WTC11 (cell line): ENCODE measurements at regions not wholly inside any gene's neighbourhood (a gene's known extent, or its start where the extent isn't known, plus 50 kb on each side); places are given as distances from the start of the nearest gene placed in this dataset.
A peak's percentile ranks its signal among the peaks of the same experiment; 100 is the strongest.

Experiments used
- ATAC-seq: fragments of 200-7000 bp; cut with Tn5 transposase; 2 replicates; pipeline ENCODE4 v1.10.0; 2021; ENCODE audit warnings: mild to moderate bottlenecking, moderate library complexity
- CTCF ChIA-PET: fragments of 300-600 bp; sonication (Branson Sonifier 250); formaldehyde crosslinking; loops from one replicate; lab custom pipeline; 2021; ENCODE audit warnings: antibody characterized with exemption; lab: Charles Lee
- POLR2A ChIA-PET: fragments of 350-600 bp; sonication (Branson Sonifier 250); formaldehyde crosslinking; loops from one replicate; lab custom pipeline; 2021; ENCODE audit warnings: antibody characterized with exemption; lab: Charles Lee
- DNase-seq: peaks from one replicate; pipeline ENCODE4 v3.0.0; 2021; ENCODE audit warnings: low spot score
- H3K27ac Mint-ChIP-seq: 2 replicates; pipeline ENCODE4 v1.8.0; 2021; ENCODE audit warnings: mixed read lengths
- H3K27me3 Mint-ChIP-seq: 2 replicates; pipeline ENCODE4 v1.8.0; 2021; ENCODE audit warnings: low read depth, mild to moderate bottlenecking, moderate library complexity, mixed read lengths
- H3K36me3 Mint-ChIP-seq: 2 replicates; pipeline ENCODE4 v1.8.0; 2021; ENCODE audit warnings: mixed read lengths
- H3K4me1 Mint-ChIP-seq: 2 replicates; pipeline ENCODE4 v1.8.0; 2022; ENCODE audit warnings: mixed read lengths
- H3K4me3 Mint-ChIP-seq: 2 replicates; pipeline ENCODE4 v1.8.0; 2021; ENCODE audit warnings: mild to moderate bottlenecking, moderate library complexity, mixed read lengths
- H3K9me3 Mint-ChIP-seq: 2 replicates; pipeline ENCODE4 v1.8.0; 2021; ENCODE audit warnings: mixed read lengths
- ATF2 ChIP-seq: sonication (generic); formaldehyde crosslinking; IDR thresholded peaks from 2 replicates; pipeline ENCODE4 v1.8.1; 2022; ENCODE audit warnings: low read depth, missing genetic modification reagents, borderline replicate concordance
- CREB1 ChIP-seq: sonication (generic); formaldehyde crosslinking; IDR thresholded peaks from 2 replicates; pipeline ENCODE4 v1.8.0; 2023; ENCODE audit warnings: mild to moderate bottlenecking, missing genetic modification reagents
- FOXJ3 ChIP-seq: sonication (generic); formaldehyde crosslinking; IDR thresholded peaks from 2 replicates; pipeline ENCODE4 v1.9.0; 2021; ENCODE audit warnings: missing genetic modification reagents, mild to moderate bottlenecking, borderline replicate concordance
- GABPB1 ChIP-seq: sonication (generic); formaldehyde crosslinking; IDR thresholded peaks from 2 replicates; pipeline ENCODE4 v1.8.1; 2023; ENCODE audit warnings: mild to moderate bottlenecking, missing genetic modification reagents
- HMGA2 ChIP-seq: fragments of 250-450 bp; sonication (Bioruptor Pico); IDR thresholded peaks from 2 replicates; pipeline ENCODE4 v1.4.0; 2021; ENCODE audit warnings: mild to moderate bottlenecking, moderate library complexity
- MYBL2 ChIP-seq: sonication (generic); formaldehyde crosslinking; IDR thresholded peaks from 2 replicates; pipeline ENCODE4 v1.8.1; 2023; ENCODE audit warnings: mild to moderate bottlenecking, moderate library complexity, missing genetic modification reagents
- NFE2L1 ChIP-seq: sonication (generic); formaldehyde crosslinking; IDR thresholded peaks from 2 replicates; pipeline ENCODE4 v1.8.1; 2023; ENCODE audit warnings: missing genetic modification reagents
- PREB ChIP-seq: sonication (generic); formaldehyde crosslinking; IDR thresholded peaks from 2 replicates; pipeline ENCODE4 v1.8.1; 2022; ENCODE audit warnings: mild to moderate bottlenecking, missing genetic modification reagents, moderate library complexity, borderline replicate concordance
- SP1 ChIP-seq: sonication (generic); formaldehyde crosslinking; conservative IDR thresholded peaks from 2 replicates; pipeline ENCODE4 v1.8.1; 2022; ENCODE audit warnings: missing genetic modification reagents
- ZNF219 ChIP-seq: sonication (generic); formaldehyde crosslinking; IDR thresholded peaks from 2 replicates; pipeline ENCODE4 v1.8.0; 2023; ENCODE audit warnings: missing genetic modification reagents, mild to moderate bottlenecking, borderline replicate concordance
- ZNF423 ChIP-seq: fragments of 250-450 bp; sonication (Bioruptor Pico); IDR thresholded peaks from 2 replicates; pipeline ENCODE4 v2.1.2; 2022; ENCODE audit warnings: mild to moderate bottlenecking, moderate library complexity
- ZNF512 ChIP-seq: sonication (generic); formaldehyde crosslinking; IDR thresholded peaks from 2 replicates; pipeline ENCODE4 v1.8.1; 2022; ENCODE audit warnings: missing genetic modification reagents, borderline replicate concordance
- TF ChIP-seq, protein P1 (sequence below): sonication (generic); formaldehyde crosslinking; IDR thresholded peaks from 2 replicates; pipeline ENCODE4 v1.8.1; 2023; ENCODE audit warnings: mild to moderate bottlenecking, missing genetic modification reagents, borderline replicate concordance
- TF ChIP-seq, protein P2 (sequence below): sonication (generic); formaldehyde crosslinking; IDR thresholded peaks from 2 replicates; pipeline ENCODE4 v1.8.0; 2023; ENCODE audit warnings: missing genetic modification reagents

DNA sequence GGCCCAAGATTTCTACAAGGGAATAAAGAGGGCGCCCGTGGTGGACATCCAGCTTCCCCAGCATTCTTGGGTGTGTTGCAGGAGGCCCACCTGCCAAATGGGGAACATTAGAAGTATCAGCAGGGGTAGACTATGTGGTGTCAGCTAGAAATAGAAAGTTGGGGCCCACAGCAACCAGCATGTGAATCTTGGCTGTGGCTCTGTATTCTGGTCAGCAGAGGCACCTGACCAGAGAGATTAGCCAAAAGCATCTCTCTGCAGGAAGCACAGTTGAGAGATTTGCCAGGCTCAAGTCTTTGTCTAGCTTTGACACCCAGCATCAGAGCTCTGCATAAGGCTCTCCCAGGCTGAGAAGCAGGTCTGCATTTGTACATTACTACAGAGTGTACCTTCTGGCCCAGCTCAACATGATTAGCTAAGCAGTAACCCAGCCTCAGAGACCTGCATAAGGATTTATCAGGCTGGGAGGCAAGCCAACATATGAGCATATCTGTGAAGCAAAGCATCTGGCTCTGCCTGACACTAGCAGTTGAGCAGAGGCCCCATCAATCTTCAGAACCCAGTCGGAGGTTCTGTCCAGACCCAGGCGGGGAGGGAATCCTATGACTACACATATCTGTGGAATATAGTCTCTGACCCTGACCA, 79.9 kb downstream of the MS4A13 start (continued):
- no peak for TF ChIP-seq PREB (CRISPR knock-in tag)
- no peak for TF ChIP-seq SP1 (CRISPR knock-in tag)
- TF ChIP-seq, protein P1, sequence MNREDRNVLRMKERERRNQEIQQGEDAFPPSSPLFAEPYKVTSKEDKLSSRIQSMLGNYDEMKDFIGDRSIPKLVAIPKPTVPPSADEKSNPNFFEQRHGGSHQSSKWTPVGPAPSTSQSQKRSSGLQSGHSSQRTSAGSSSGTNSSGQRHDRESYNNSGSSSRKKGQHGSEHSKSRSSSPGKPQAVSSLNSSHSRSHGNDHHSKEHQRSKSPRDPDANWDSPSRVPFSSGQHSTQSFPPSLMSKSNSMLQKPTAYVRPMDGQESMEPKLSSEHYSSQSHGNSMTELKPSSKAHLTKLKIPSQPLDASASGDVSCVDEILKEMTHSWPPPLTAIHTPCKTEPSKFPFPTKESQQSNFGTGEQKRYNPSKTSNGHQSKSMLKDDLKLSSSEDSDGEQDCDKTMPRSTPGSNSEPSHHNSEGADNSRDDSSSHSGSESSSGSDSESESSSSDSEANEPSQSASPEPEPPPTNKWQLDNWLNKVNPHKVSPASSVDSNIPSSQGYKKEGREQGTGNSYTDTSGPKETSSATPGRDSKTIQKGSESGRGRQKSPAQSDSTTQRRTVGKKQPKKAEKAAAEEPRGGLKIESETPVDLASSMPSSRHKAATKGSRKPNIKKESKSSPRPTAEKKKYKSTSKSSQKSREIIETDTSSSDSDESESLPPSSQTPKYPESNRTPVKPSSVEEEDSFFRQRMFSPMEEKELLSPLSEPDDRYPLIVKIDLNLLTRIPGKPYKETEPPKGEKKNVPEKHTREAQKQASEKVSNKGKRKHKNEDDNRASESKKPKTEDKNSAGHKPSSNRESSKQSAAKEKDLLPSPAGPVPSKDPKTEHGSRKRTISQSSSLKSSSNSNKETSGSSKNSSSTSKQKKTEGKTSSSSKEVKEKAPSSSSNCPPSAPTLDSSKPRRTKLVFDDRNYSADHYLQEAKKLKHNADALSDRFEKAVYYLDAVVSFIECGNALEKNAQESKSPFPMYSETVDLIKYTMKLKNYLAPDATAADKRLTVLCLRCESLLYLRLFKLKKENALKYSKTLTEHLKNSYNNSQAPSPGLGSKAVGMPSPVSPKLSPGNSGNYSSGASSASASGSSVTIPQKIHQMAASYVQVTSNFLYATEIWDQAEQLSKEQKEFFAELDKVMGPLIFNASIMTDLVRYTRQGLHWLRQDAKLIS (CRISPR knock-in tag), result no peak
- no peak for TF ChIP-seq ZNF219
- TF ChIP-seq, all 79 proteins: peak for 0

GRCh38 chr11:60607483-60607882, 91.9 kb upstream of the MS4A8 start:
- Mint-ChIP-seq H3K4me3 (no peak overlapping the region), H3K27ac (no peak overlapping the region), H3K4me1 (no peaks in the 10 kb centered on the region), H3K9me3 (no peaks in the 10 kb centered on the region), H3K36me3 (no peaks in the 10 kb centered on the region), H3K27me3 (no peaks in the 10 kb centered on the region)
- POLR2A ChIA-PET, result no interaction called here
- ATAC-seq, result no peak
- DNase-seq, result no peak
- CTCF ChIA-PET, result no interaction called here
- TF ChIP-seq ZNF423 (CRISPR knock-in tag) (no peak), GABPB1 (CRISPR knock-in tag) (no peak)

DNA sequence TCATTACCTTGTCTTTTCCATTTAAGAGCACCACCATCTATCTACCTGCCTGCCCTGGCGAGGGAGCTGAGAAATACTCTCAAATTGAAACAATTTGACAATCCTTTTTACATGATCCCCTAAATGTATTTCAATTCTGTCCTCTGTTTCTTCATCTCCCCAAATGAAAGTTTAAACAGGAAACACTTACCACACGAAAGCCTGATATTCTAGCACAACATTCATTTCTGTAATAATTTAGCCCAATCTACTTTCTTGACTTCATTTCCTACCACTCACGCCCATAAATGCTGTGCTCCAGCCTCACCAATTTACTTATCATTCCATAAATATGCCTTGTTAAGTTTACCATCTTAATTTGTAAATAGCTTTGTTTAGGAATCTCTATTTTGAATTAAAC, 89.8 kb upstream of the MS4A8 start:
- peaks cover 4% of the 10 kb centered on the region for H3K9me3 Mint-ChIP-seq
- ATAC-seq, result no peak
- no peak overlapping the region for H3K4me3 Mint-ChIP-seq
- H3K27me3 Mint-ChIP-seq, result no peaks in the 10 kb centered on the region
- no peaks in the 10 kb centered on the region for H3K4me1 Mint-ChIP-seq
- no peak for DNase-seq
- H3K27ac Mint-ChIP-seq, result no peak overlapping the region
- ChIA-PET CTCF (interaction anchor here (0.7 to 1.8 kb wide), 3 partner anchors 9 to 20 kb away, joined by 3 to 7 read pairs (median 4); no protein-coding TSS in a partner anchor), POLR2A (no interaction called here)
- TF ChIP-seq MYBL2 (no peak), ATF2 (CRISPR knock-in tag) (no peak), NFE2L1 (CRISPR knock-in tag) (no peak), CREB1 (CRISPR knock-in tag) (no peak), ZNF512 (CRISPR knock-in tag) (no peak), FOXJ3 (CRISPR knock-in tag) (no peak)
- no peaks in the 10 kb centered on the region for H3K36me3 Mint-ChIP-seq

DNA sequence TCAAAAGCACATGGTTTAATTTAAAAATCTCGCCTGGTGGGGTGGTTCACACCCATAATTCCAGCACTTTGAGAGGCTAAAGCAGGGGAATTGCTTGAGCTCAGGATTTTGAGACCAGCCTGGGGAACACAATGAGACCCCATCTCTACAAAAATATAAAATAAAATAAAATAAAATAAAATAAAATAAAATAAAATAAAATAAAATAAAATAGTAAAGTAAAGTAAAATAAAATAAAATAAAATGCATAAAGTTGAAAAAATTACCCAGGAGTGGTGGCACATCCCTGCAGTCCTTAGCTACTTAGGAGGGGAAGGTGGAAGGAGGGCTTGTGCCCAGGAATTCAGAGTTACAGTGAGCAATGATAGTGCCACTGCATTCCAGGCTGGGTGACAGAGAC, 88.7 kb upstream of the MS4A8 start:
- peaks cover 4% of the 10 kb centered on the region for H3K9me3 Mint-ChIP-seq
- no peak for DNase-seq
- TF ChIP-seq HMGA2 (CRISPR knock-in tag), result peak; percentile 97
- TF ChIP-seq, protein P2, sequence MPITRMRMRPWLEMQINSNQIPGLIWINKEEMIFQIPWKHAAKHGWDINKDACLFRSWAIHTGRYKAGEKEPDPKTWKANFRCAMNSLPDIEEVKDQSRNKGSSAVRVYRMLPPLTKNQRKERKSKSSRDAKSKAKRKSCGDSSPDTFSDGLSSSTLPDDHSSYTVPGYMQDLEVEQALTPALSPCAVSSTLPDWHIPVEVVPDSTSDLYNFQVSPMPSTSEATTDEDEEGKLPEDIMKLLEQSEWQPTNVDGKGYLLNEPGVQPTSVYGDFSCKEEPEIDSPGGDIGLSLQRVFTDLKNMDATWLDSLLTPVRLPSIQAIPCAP (CRISPR knock-in tag), result no peak
- no peak overlapping the region for H3K4me3 Mint-ChIP-seq
- no peaks in the 10 kb centered on the region for H3K36me3 Mint-ChIP-seq
- ChIA-PET POLR2A (no interaction called here), CTCF (interaction anchor here (1.1 to 1.4 kb wide), 3 partner anchors 21 to 240 kb away, joined by 3 to 5 read pairs (median 4); no protein-coding TSS in a partner anchor)
- no peak for ATAC-seq
- no peaks in the 10 kb centered on the region for H3K27me3 Mint-ChIP-seq
- H3K4me1 Mint-ChIP-seq, result no peaks in the 10 kb centered on the region
- no peak overlapping the region for H3K27ac Mint-ChIP-seq
